ENCODE measurements at regions not wholly inside any gene's neighbourhood (a gene's known extent, or its start where the extent isn't known, plus 50 kb on each side); places are given as distances from the start of the nearest gene placed in this dataset.

GRCh38 chr7:22894546-22894945 is 71.9 kb upstream of the TOMM7 start:
- Histone ChIP-seq H2AK5ac (ENCODE audit: insufficient read length, low read length) (no peak overlapping the region), H3K4me1 (ENCODE audit: insufficient read depth, low read length) (peaks cover 4% of the 10 kb centered on the region; the same call in 1 of the 2 replicates), H4K20me1 (ENCODE audit: control insufficient read depth, insufficient read depth, insufficient read length) (no peaks in the 10 kb centered on the region), H2BK15ac (ENCODE audit: low read depth, low read length) (no peak overlapping the region), H2BK120ac (ENCODE audit: low read depth, low read length, poor library complexity, severe bottlenecking) (no peak overlapping the region), H3K4ac (ENCODE audit: low read depth, low read length) (no peak overlapping the region), H3K14ac (ENCODE audit: insufficient read depth, low read length) (no peak overlapping the region), H2BK20ac (ENCODE audit: low read depth, low read length, poor library complexity, severe bottlenecking) (no peak overlapping the region), H2BK12ac (ENCODE audit: insufficient read length, low read depth, low read length) (no peak overlapping the region), H3K79me1 (ENCODE audit: insufficient read depth, low read depth, low read length, poor library complexity, severe bottlenecking) (no peaks in the 10 kb centered on the region), H3K79me2 (ENCODE audit: insufficient read depth, low read length) (no peaks in the 10 kb centered on the region), H2BK5ac (ENCODE audit: insufficient read length, low read length) (no peak overlapping the region), H3K18ac (ENCODE audit: insufficient read length, low read depth, low read length) (no peak overlapping the region), H3K27me3 (ENCODE audit: insufficient read depth, low read length) (no peaks in the 10 kb centered on the region), H3K4me2 (ENCODE audit: insufficient read depth, insufficient read length, low read length) (no peak overlapping the region), H3K23me2 (ENCODE audit: insufficient read length, low read depth, low read length, poor library complexity, severe bottlenecking) (peaks cover 3% of the 10 kb centered on the region), H4K91ac (ENCODE audit: insufficient read length, low read depth, low read length) (no peak overlapping the region), H3K27ac (ENCODE audit: insufficient read length, low read depth, low read length) (no peak overlapping the region), H3K56ac (ENCODE audit: insufficient read length, low read depth, low read length) (no peak overlapping the region), H2AFZ (ENCODE audit: low read length) (no peak overlapping the region), H3T11ph (ENCODE audit: low read length) (no peak overlapping the region), H3K9ac (ENCODE audit: extremely low read depth, insufficient read length, low read length) (no peak overlapping the region), H3K9me3 (ENCODE audit: control insufficient read depth, low read depth, low read length) (no peaks in the 10 kb centered on the region), H4K5ac (ENCODE audit: insufficient read length, low read depth, low read length) (no peak overlapping the region), H3K23ac (ENCODE audit: insufficient read length, low read depth, low read length) (no peak overlapping the region), H4K8ac (replicated peaks; ENCODE audit: insufficient read length, low read depth, low read length) (no peak overlapping the region)
- no peak for DNase-seq
- no CpG with 5 or more reads among the region's 10 CpGs for whole genome bisulfite sequencing (ENCODE audit: extremely low coverage, insufficient read length, low lambda C conversion rate)
- TF ChIP-seq, protein P1, sequence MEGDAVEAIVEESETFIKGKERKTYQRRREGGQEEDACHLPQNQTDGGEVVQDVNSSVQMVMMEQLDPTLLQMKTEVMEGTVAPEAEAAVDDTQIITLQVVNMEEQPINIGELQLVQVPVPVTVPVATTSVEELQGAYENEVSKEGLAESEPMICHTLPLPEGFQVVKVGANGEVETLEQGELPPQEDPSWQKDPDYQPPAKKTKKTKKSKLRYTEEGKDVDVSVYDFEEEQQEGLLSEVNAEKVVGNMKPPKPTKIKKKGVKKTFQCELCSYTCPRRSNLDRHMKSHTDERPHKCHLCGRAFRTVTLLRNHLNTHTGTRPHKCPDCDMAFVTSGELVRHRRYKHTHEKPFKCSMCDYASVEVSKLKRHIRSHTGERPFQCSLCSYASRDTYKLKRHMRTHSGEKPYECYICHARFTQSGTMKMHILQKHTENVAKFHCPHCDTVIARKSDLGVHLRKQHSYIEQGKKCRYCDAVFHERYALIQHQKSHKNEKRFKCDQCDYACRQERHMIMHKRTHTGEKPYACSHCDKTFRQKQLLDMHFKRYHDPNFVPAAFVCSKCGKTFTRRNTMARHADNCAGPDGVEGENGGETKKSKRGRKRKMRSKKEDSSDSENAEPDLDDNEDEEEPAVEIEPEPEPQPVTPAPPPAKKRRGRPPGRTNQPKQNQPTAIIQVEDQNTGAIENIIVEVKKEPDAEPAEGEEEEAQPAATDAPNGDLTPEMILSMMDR (conservative IDR thresholded peaks at IDR 0.05): no peak
- Mint-ChIP-seq H3K4me1 (peaks cover 14% of the 10 kb centered on the region in 2 experiments), H3K4me3 (no peak overlapping the region), H3K36me3 (ENCODE audit: insufficient read depth in 1 of 3, low read depth in 3 of 3) (peaks cover 0 to 8% (median 0%) of the 10 kb centered on the region in 3 experiments; a peak in 3 of 7 replicates), H3K27me3 (ENCODE audit: low read depth) (no peaks in the 10 kb centered on the region), H3K27ac (0 out of 7 replicates have a peak overlapping the region, but pooled peaks of 1 of the 3 experiments have one; percentile 35), H3K9me3 (peaks cover 0 to 8% of the 10 kb centered on the region in 2 experiments; a peak in 3 of 5 replicates)
